Gastroesophageal sphincter (tissue), 3 donors: ENCODE measurements at regions not wholly inside any gene's neighbourhood (a gene's known extent, or its start where the extent isn't known, plus 50 kb on each side); places are given as distances from the start of the nearest gene placed in this dataset.

Experiments
- EP300 ChIP-seq: sonication (generic); formaldehyde crosslinking; IDR thresholded peaks from one replicate; pipeline ENCODE4 v1.6.1; 2017; ENCODE audit warnings: antibody characterized with exemption, mild to moderate bottlenecking
- POLR2A ChIP-seq, 2 donors: fragments of 450-650 bp; IDR thresholded peaks; one replicate each; pipeline ENCODE4 v1.6.1; 2017; ENCODE audit warnings: antibody characterized with exemption in 2 of 2, mild to moderate bottlenecking in 2 of 2, moderate library complexity in 1 of 2
- POLR2AphosphoS5 ChIP-seq: sonication (generic); formaldehyde crosslinking; IDR thresholded peaks from one replicate; pipeline ENCODE4 v1.6.1; 2017; ENCODE audit warnings: antibody characterized with exemption
- TF ChIP-seq, protein P1 (sequence below), 4 experiments: fragments of 200-600 bp in 2 of 4; fragments of 450-650 bp in 2 of 4; sonication (generic) in 1 of 4; IDR thresholded peaks; one replicate each; pipeline ENCODE4 v1.5.1; 2017 to 2019; ENCODE audit warnings: antibody characterized with exemption in 4 of 4, mild to moderate bottlenecking in 2 of 4, moderate library complexity in 2 of 4

DNA sequence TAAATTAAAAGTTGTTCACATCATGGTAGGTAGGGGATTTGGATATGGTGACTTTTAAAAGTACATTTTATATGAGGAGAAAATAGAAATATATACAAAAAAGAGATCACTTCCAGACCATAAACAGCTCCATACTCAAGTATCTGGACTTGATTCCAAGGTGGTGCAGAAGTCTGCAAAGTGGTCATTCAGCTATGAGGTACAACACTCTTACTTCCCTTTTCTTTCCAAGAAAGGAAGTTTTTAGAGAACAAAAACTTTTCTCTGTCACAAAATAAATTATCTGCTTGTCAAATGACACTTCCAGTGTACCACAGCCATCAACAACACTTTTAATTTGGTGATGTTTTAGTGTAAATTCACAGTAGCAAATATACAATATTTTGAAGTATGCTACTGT, 1013.5 kb downstream of the GATA3 start:
- TF ChIP-seq, protein P1, sequence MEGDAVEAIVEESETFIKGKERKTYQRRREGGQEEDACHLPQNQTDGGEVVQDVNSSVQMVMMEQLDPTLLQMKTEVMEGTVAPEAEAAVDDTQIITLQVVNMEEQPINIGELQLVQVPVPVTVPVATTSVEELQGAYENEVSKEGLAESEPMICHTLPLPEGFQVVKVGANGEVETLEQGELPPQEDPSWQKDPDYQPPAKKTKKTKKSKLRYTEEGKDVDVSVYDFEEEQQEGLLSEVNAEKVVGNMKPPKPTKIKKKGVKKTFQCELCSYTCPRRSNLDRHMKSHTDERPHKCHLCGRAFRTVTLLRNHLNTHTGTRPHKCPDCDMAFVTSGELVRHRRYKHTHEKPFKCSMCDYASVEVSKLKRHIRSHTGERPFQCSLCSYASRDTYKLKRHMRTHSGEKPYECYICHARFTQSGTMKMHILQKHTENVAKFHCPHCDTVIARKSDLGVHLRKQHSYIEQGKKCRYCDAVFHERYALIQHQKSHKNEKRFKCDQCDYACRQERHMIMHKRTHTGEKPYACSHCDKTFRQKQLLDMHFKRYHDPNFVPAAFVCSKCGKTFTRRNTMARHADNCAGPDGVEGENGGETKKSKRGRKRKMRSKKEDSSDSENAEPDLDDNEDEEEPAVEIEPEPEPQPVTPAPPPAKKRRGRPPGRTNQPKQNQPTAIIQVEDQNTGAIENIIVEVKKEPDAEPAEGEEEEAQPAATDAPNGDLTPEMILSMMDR (IDR thresholded peaks at IDR 0.05), result no peak
- no peak for TF ChIP-seq POLR2A (IDR thresholded peaks at IDR 0.05)
- TF ChIP-seq EP300, result no peak
- TF ChIP-seq POLR2AphosphoS5, result no peak
